IPS-20b (cell line): ENCODE measurements at regions not wholly inside any gene's neighbourhood (a gene's known extent, or its start where the extent isn't known, plus 50 kb on each side); places are given as distances from the start of the nearest gene placed in this dataset.

Experiments
- H3K27ac ChIP-seq: one replicate; pipeline ENCODE4 v1.5.1; 2013; ENCODE audit warnings: low read length
- H3K27me3 ChIP-seq: 2 replicates; pipeline ENCODE4 v1.6.1; 2013; ENCODE audit warnings: mild to moderate bottlenecking, low read length, inconsistent platforms; ENCODE audit not compliant: insufficient read depth
- H3K36me3 ChIP-seq: 2 replicates; pipeline ENCODE4 v1.6.1; 2013; ENCODE audit warnings: low read depth, mild to moderate bottlenecking, inconsistent platforms, low read length, moderate library complexity; ENCODE audit not compliant: insufficient read depth
- H3K4me1 ChIP-seq: 2 replicates; pipeline ENCODE4 v1.6.1; 2013; ENCODE audit warnings: mild to moderate bottlenecking, control low read depth, inconsistent platforms, low read length, moderate library complexity; ENCODE audit not compliant: insufficient read depth
- H3K4me3 ChIP-seq: 2 replicates; pipeline ENCODE4 v1.5.1; 2013; ENCODE audit warnings: mild to moderate bottlenecking, low read length, inconsistent platforms
- H3K9ac ChIP-seq: 2 replicates; pipeline ENCODE4 v1.6.1; 2013; ENCODE audit warnings: low read depth, mild to moderate bottlenecking, inconsistent platforms, low read length, moderate library complexity
- H3K9me3 ChIP-seq: 2 replicates; pipeline ENCODE4 v1.6.1; 2013; ENCODE audit warnings: mild to moderate bottlenecking, low read depth, low read length, inconsistent platforms; ENCODE audit not compliant: insufficient read depth

DNA sequence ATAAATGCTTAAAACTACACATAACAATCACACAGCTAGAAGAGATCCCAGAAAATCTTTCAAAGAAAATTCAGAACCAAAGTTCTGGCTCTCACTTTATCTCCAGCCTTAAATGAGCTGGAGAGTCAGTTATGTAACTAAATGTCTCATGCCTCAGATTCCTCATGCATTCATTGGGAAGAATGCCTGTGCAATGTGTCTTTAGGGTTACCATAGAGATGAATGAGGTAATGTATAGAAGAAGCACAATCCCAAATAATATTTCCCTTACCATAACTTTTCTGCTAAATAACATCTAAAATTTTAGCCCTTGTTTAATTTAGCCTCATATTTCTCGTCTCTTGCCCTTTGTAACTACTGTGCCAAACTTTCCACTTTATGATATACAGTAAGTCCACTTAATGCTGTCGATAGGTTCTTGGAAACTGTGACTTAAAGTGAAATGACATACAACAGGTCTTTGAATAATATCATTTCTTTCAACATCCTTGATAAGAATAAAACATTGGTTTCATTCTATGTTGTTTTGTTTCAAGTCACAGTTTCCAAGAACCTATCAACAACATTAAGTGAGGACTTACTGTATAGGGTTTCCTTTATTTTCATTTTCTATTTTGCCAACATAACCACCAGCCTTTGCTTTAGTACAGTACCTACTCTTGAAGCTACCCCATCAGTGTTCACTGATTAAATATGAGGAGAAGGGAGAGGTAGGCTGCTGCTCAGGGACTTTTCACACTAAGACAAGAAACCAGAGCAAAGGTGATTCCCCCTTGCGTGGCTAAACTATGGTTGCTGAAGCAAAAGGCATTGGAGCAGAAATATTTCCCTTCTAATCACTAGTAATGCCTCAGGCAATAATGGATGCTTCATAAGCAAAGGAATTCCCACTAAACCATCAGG, 295.7 kb upstream of the PTGER4 start:
- H3K9me3 ChIP-seq: no peaks in the 10 kb centered on the region
- peaks cover 10% of the 10 kb centered on the region for H3K4me1 ChIP-seq
- H3K9ac ChIP-seq: no peak overlapping the region
- H3K4me3 ChIP-seq: no peak overlapping the region
- H3K27ac ChIP-seq: no peak overlapping the region
- H3K36me3 ChIP-seq: no peaks in the 10 kb centered on the region
- no peaks in the 10 kb centered on the region for H3K27me3 ChIP-seq

DNA sequence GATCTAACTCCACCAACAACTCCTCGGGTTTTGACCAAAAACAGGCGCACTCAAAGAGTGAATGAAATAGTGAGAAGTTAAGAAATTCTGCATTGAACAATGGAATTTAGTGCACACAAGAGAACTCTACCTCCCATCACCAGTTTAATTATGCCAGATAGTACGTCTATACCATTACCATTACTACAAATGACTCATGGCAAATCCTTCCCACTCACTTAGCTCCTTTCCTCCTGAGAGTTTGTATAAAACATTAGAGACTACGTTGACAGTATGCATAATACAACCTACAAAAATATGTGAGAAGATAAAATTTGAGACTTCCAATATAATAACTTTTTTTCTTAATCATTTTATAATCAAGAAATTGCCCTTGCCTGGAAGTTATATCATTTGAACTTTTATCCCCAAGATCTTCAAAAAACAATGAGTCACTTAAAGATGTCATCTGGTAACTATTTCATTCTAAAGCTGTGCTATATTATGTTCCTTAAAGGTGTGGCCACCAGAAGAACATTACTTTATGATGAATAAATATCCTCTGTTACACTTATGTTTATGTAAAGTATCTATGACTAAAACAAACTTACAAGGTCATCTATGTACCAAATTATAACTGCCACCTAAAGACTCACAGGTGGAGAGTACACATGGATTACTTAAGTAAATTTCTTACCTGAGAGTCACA, 297.9 kb upstream of the PTGER4 start:
- Histone ChIP-seq H3K27ac (no peak overlapping the region), H3K27me3 (no peaks in the 10 kb centered on the region), H3K4me3 (no peak overlapping the region), H3K9me3 (no peaks in the 10 kb centered on the region), H3K9ac (no peak overlapping the region), H3K36me3 (no peaks in the 10 kb centered on the region), H3K4me1 (peaks cover 10% of the 10 kb centered on the region)

GRCh38 chr5:40381016-40381415, 298.7 kb upstream of the PTGER4 start:
- peaks cover 10% of the 10 kb centered on the region for H3K4me1 ChIP-seq
- no peak overlapping the region for H3K9ac ChIP-seq
- no peaks in the 10 kb centered on the region for H3K27me3 ChIP-seq
- H3K4me3 ChIP-seq: no peak overlapping the region
- H3K9me3 ChIP-seq: no peaks in the 10 kb centered on the region
- no peak overlapping the region for H3K27ac ChIP-seq
- H3K36me3 ChIP-seq: no peaks in the 10 kb centered on the region

DNA sequence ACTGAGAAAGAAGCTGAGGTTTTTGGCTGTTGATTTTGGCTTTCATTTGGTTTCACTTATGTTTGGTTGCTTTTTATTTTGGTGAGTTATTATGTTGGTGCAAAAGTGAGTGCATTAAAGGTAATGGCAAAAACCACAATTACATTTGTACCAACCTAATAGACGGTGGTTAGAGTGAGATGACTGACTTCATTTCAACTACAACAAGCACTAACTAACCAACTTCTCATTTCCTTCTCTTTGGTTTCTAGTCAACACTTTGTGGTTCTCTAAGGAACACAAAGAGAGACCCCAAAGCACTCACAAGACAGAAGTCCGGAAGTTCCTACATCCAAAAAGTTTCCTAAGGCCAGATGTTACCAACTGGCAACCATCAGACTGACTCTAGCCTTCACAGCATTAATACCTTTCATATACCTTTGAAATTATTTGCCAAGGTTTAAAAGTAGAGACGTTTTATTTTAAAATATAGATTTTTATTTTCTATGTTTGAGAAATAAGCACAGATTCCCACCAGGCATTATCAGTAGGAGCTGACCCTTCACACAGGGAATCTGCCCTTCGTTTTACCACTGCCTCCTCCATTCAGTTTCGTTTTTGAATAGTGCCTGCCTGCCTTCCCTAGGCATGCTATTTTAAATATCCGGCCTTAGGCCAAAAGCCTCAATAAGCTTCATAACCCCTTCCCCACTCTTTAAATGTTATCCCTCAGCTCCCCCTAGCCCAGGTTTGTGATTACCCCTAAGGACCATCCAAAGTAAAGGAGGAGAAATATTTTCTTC, 301.1 kb upstream of the PTGER4 start:
- Histone ChIP-seq H3K4me1 (no peaks in the 10 kb centered on the region), H3K9me3 (no peaks in the 10 kb centered on the region), H3K27me3 (no peaks in the 10 kb centered on the region), H3K36me3 (no peaks in the 10 kb centered on the region), H3K9ac (no peak overlapping the region), H3K27ac (no peak overlapping the region), H3K4me3 (no peak overlapping the region)

- no peaks in the 10 kb centered on the region for H3K36me3 ChIP-seq
- H3K9ac ChIP-seq: no peak overlapping the region
- H3K4me1 ChIP-seq: no peaks in the 10 kb centered on the region
- H3K27ac ChIP-seq: no peak overlapping the region
- H3K27me3 ChIP-seq: no peaks in the 10 kb centered on the region
- H3K9me3 ChIP-seq: no peaks in the 10 kb centered on the region
- H3K4me3 ChIP-seq: no peak overlapping the region
These were observed 303.1 kb upstream of the PTGER4 start for GRCh38 chr5:40376566-40376965.

DNA sequence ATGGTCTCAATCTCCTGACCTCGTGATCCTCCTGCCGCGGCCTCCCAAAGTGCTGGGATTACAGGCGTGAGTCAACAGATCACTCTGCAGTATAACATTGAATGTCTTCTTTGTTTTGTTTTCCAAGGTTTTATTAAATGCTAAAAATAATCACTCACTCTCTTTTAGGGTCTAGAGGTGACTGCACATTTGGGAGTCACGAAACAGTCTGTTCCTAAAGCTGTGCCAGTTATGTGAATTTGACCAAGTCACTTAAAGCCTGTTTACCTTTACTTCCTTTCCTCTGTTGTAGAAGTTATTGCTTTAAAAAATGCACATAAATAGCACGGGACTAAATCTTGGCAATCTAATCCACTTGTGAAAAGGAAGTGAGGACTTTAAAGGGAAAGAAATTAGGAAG, 304.9 kb upstream of the PTGER4 start:
- Histone ChIP-seq H3K4me1 (no peaks in the 10 kb centered on the region), H3K36me3 (no peaks in the 10 kb centered on the region), H3K9ac (no peak overlapping the region), H3K27ac (no peak overlapping the region), H3K4me3 (no peak overlapping the region), H3K27me3 (no peaks in the 10 kb centered on the region), H3K9me3 (no peaks in the 10 kb centered on the region)

DNA sequence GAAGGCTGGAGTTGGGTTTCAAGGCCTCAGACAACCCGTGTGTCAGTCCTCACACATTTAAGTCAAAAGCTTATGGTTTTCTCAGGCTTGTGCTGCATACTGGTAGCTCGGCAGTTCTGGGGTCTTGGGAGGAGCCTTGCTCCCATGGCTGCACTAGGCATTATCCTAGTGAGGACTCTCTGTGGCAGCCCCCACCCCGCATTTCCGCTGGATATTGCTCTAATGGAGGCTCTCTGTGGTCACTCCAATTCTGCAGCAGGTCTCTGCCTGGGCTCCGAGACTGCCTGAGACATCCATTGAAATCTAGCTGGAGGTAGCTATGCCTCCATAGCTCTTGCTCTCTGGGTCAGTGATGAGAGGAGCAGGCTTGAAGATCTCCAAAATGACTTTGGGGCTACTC, 311.5 kb upstream of the PTGER4 start:
- no peaks in the 10 kb centered on the region for H3K9me3 ChIP-seq
- H3K4me1 ChIP-seq: no peaks in the 10 kb centered on the region
- no peak overlapping the region for H3K27ac ChIP-seq
- H3K36me3 ChIP-seq: no peaks in the 10 kb centered on the region
- no peak overlapping the region for H3K4me3 ChIP-seq
- no peak overlapping the region for H3K9ac ChIP-seq
- H3K27me3 ChIP-seq: no peaks in the 10 kb centered on the region

DNA sequence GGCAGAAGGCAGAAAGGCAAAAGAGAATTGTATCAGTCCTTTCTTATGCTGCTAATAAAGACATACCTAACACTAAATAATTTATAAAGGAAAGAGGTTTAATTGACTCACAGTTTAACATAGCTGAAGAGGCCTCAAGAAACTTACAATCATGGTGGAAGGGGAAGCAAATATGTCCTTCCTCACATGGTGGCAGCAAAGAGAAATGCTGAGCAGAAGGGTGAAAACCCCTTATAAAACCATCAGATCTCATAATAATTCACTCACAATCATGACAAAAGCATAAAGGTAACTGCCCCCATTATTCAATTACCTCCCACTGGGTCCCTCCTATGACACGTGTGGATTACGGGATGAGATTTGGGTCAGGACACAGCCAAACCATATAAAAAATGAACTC, 312.5 kb upstream of the PTGER4 start:
- H3K27ac ChIP-seq: no peak overlapping the region
- H3K9ac ChIP-seq: no peak overlapping the region
- H3K36me3 ChIP-seq: no peaks in the 10 kb centered on the region
- no peaks in the 10 kb centered on the region for H3K9me3 ChIP-seq
- H3K4me3 ChIP-seq: no peak overlapping the region
- no peaks in the 10 kb centered on the region for H3K4me1 ChIP-seq
- H3K27me3 ChIP-seq: no peaks in the 10 kb centered on the region

GRCh38 chr5:40365342-40366330, 314.1 kb upstream of the PTGER4 start:
- Histone ChIP-seq H3K27ac (no peak overlapping the region), H3K4me3 (no peak overlapping the region), H3K36me3 (no peaks in the 10 kb centered on the region), H3K27me3 (no peaks in the 10 kb centered on the region), H3K9ac (no peak overlapping the region), H3K9me3 (no peaks in the 10 kb centered on the region), H3K4me1 (no peaks in the 10 kb centered on the region)

- no peaks in the 10 kb centered on the region for H3K36me3 ChIP-seq
- no peaks in the 10 kb centered on the region for H3K9me3 ChIP-seq
- H3K27me3 ChIP-seq: no peaks in the 10 kb centered on the region
- no peak overlapping the region for H3K4me3 ChIP-seq
- no peak overlapping the region for H3K9ac ChIP-seq
- H3K27ac ChIP-seq: no peak overlapping the region
- H3K4me1 ChIP-seq: no peaks in the 10 kb centered on the region
These were observed 315.3 kb upstream of the PTGER4 start for GRCh38 chr5:40364441-40364840.

GRCh38 chr5:40361378-40361777, 318.3 kb upstream of the PTGER4 start:
- H3K27me3 ChIP-seq: no peaks in the 10 kb centered on the region
- H3K27ac ChIP-seq: no peak overlapping the region
- H3K4me1 ChIP-seq: no peaks in the 10 kb centered on the region
- H3K9ac ChIP-seq: no peak overlapping the region
- H3K36me3 ChIP-seq: no peaks in the 10 kb centered on the region
- no peaks in the 10 kb centered on the region for H3K9me3 ChIP-seq
- H3K4me3 ChIP-seq: no peak overlapping the region
